ENCODE measurements at regions not wholly inside any gene's neighbourhood (a gene's known extent, or its start where the extent isn't known, plus 50 kb on each side); places are given as distances from the start of the nearest gene placed in this dataset.

DNA sequence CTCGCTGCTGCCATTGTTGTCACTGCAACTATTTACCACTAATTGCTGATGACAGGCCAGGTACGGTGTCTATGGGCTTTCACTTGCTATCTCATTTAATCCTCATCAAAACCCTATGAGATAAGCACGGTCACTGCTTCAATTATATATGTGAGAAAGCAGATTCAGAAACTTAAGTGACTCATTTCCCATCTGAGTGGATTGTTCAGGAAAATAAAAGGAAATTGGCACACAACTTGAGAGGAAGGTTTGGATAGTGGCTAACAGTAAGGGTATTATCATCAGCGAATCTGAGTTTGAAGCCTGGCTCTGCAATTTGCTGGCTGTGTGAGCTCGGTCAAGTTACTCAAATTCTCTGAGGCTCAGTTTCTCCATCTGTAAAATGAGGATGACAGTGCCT, 196.0 kb downstream of the KCNS3 start:
- H3K79me2 ChIP-seq (ENCODE audit: low read depth), result no peaks in the 10 kb centered on the region

GRCh38 chr2:18073601-18074000, 195.1 kb downstream of the KCNS3 start:
- intact Hi-C loops (cut with micrococcal nuclease; ENCODE audit: unreplicated experiment), result no loop called here
- DNase-seq, result no peak
- TF ChIP-seq, protein P1, sequence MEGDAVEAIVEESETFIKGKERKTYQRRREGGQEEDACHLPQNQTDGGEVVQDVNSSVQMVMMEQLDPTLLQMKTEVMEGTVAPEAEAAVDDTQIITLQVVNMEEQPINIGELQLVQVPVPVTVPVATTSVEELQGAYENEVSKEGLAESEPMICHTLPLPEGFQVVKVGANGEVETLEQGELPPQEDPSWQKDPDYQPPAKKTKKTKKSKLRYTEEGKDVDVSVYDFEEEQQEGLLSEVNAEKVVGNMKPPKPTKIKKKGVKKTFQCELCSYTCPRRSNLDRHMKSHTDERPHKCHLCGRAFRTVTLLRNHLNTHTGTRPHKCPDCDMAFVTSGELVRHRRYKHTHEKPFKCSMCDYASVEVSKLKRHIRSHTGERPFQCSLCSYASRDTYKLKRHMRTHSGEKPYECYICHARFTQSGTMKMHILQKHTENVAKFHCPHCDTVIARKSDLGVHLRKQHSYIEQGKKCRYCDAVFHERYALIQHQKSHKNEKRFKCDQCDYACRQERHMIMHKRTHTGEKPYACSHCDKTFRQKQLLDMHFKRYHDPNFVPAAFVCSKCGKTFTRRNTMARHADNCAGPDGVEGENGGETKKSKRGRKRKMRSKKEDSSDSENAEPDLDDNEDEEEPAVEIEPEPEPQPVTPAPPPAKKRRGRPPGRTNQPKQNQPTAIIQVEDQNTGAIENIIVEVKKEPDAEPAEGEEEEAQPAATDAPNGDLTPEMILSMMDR (conservative IDR thresholded peaks at IDR 0.05), result no peak
- no peak for TF ChIP-seq EZH2 (IDR thresholded peaks at IDR 0.05; ENCODE audit: low read depth)

More for the DNA sequence above, 196.0 kb downstream of the KCNS3 start:
- H4K20me1 ChIP-seq (ENCODE audit: insufficient read depth), result no peaks in the 10 kb centered on the region
- H3F3A ChIP-seq (ENCODE audit: insufficient read depth, low read depth), result no peaks in the 10 kb centered on the region
- no peaks in the 10 kb centered on the region for H3K4me1 ChIP-seq (replicated peaks; ENCODE audit: insufficient read depth)
- H3K4me3 ChIP-seq, result no peak overlapping the region
- DNase-seq, result no peak
- H3K9me3 ChIP-seq (ENCODE audit: insufficient read depth, low read depth), result no peaks in the 10 kb centered on the region
- no TSS peak for BruUV-seq (replicated peaks)
- no peak overlapping the region for H3K4me2 ChIP-seq
- TF ChIP-seq, protein P1 (conservative IDR thresholded peaks at IDR 0.05), result no peak
- no peak for TF ChIP-seq EZH2 (IDR thresholded peaks at IDR 0.05; ENCODE audit: low read depth)
- intact Hi-C loops (cut with micrococcal nuclease; ENCODE audit: unreplicated experiment), result no loop called here
- ChIA-PET POLR2A (ENCODE audit: unreplicated experiment) (no interaction called here), CTCF (no interaction called here)
- peaks cover 5% of the 10 kb centered on the region; the same call in 1 of the 2 replicates for H3K9me2 ChIP-seq (ENCODE audit: insufficient read depth)
- no peaks in the 10 kb centered on the region for H3K27me3 ChIP-seq (ENCODE audit: insufficient read depth, low read depth)
- H3K27ac ChIP-seq, result no peak overlapping the region
- H3K36me3 ChIP-seq (ENCODE audit: low read depth), result no peaks in the 10 kb centered on the region
- no peak overlapping the region for H2AFZ ChIP-seq

GRCh38 chr2:18067588-18068384, 189.3 kb downstream of the KCNS3 start:
- peaks cover 5% of the 10 kb centered on the region; the same call in 1 of the 2 replicates for H3K9me2 ChIP-seq (ENCODE audit: insufficient read depth)
- no peak overlapping the region for H3K27ac ChIP-seq
- H3K4me3 ChIP-seq, result no peak overlapping the region
- ChIA-PET CTCF (no interaction called here), POLR2A (ENCODE audit: unreplicated experiment) (no interaction called here)
- H3K27me3 ChIP-seq (ENCODE audit: insufficient read depth, low read depth), result no peaks in the 10 kb centered on the region
- intact Hi-C loops (cut with micrococcal nuclease; ENCODE audit: unreplicated experiment), result no loop called here
- BruUV-seq (replicated peaks), result no TSS peak
- no peaks in the 10 kb centered on the region for H4K20me1 ChIP-seq (ENCODE audit: insufficient read depth)
- H3K9me3 ChIP-seq (ENCODE audit: insufficient read depth, low read depth), result no peaks in the 10 kb centered on the region
- no peak overlapping the region for H2AFZ ChIP-seq
- DNase-seq, result no peak
- TF ChIP-seq, protein P1 (conservative IDR thresholded peaks at IDR 0.05), result no peak
- TF ChIP-seq EZH2 (IDR thresholded peaks at IDR 0.05; ENCODE audit: low read depth), result no peak
- H3K4me1 ChIP-seq (replicated peaks; ENCODE audit: insufficient read depth), result no peaks in the 10 kb centered on the region
- no peaks in the 10 kb centered on the region for H3F3A ChIP-seq (ENCODE audit: insufficient read depth, low read depth)
- no peaks in the 10 kb centered on the region for H3K79me2 ChIP-seq (ENCODE audit: low read depth)
- no peak overlapping the region for H3K4me2 ChIP-seq
- H3K36me3 ChIP-seq (ENCODE audit: low read depth), result no peaks in the 10 kb centered on the region

More at GRCh38 chr2:18073601-18074000, 195.1 kb downstream of the KCNS3 start:
- Histone ChIP-seq H3K4me1 (replicated peaks; ENCODE audit: insufficient read depth) (no peaks in the 10 kb centered on the region), H3K79me2 (ENCODE audit: low read depth) (no peaks in the 10 kb centered on the region), H3K4me2 (no peak overlapping the region), H3K27ac (no peak overlapping the region), H2AFZ (no peak overlapping the region), H3F3A (ENCODE audit: insufficient read depth, low read depth) (no peaks in the 10 kb centered on the region), H3K27me3 (ENCODE audit: insufficient read depth, low read depth) (no peaks in the 10 kb centered on the region), H4K20me1 (ENCODE audit: insufficient read depth) (no peaks in the 10 kb centered on the region), H3K9me3 (ENCODE audit: insufficient read depth, low read depth) (no peaks in the 10 kb centered on the region), H3K36me3 (ENCODE audit: low read depth) (no peaks in the 10 kb centered on the region), H3K4me3 (no peak overlapping the region), H3K9me2 (ENCODE audit: insufficient read depth) (peaks cover 5% of the 10 kb centered on the region; the same call in 1 of the 2 replicates)
- no TSS peak for BruUV-seq (replicated peaks)
- ChIA-PET CTCF (no interaction called here), POLR2A (ENCODE audit: unreplicated experiment) (no interaction called here)

Data from PC-9 (cell line).